GM12865 (cell line): ENCODE measurements at regions not wholly inside any gene's neighbourhood (a gene's known extent, or its start where the extent isn't known, plus 50 kb on each side); places are given as distances from the start of the nearest gene placed in this dataset.

Source experiments
- DNase-seq: peaks from one replicate; pipeline ENCODE4 v3.0.0; 2010; ENCODE audit warnings: low read depth
- H3K4me3 ChIP-seq: 2 replicates; pipeline ENCODE4 v1.5.1; 2011; ENCODE audit warnings: mild to moderate bottlenecking, low read depth, low read length, control low read depth
- CTCF ChIP-seq: IDR thresholded peaks from 2 replicates; pipeline ENCODE4 v1.5.1; 2011; ENCODE audit warnings: low read length, control low read depth, low read depth, inconsistent platforms; ENCODE audit not compliant: insufficient read depth; ENCODE audit errors: missing control alignments

GRCh38 chr5:167155387-167156005 lies 1135.9 kb upstream of the WWC1 start:
- TF ChIP-seq CTCF, result no peak
- no peak overlapping the region for H3K4me3 ChIP-seq
- DNase-seq, result no peak

- no peak overlapping the region for H3K4me3 ChIP-seq
- DNase-seq, result no peak
- no peak for TF ChIP-seq CTCF
These were observed 1135.0 kb upstream of the WWC1 start for GRCh38 chr5:167156446-167156845.

GRCh38 chr5:167158588-167158987 lies 1132.9 kb upstream of the WWC1 start:
- no peak for TF ChIP-seq CTCF
- H3K4me3 ChIP-seq, result no peak overlapping the region
- DNase-seq, result no peak

- no peak for DNase-seq
- no peak overlapping the region for H3K4me3 ChIP-seq
- TF ChIP-seq CTCF, result no peak
These were observed 1131.1 kb upstream of the WWC1 start for GRCh38 chr5:167160388-167160787.

- no peak for TF ChIP-seq CTCF
- no peak overlapping the region for H3K4me3 ChIP-seq
- no peak for DNase-seq
These were observed 1124.7 kb upstream of the WWC1 start for GRCh38 chr5:167166696-167167095.

GRCh38 chr5:167167191-167167795 lies 1124.2 kb upstream of the WWC1 start:
- no peak for TF ChIP-seq CTCF
- no peak for DNase-seq
- no peak overlapping the region for H3K4me3 ChIP-seq

GRCh38 chr5:167168971-167169370 lies 1122.5 kb upstream of the WWC1 start:
- DNase-seq, result no peak
- TF ChIP-seq CTCF, result no peak

More at GRCh38 chr5:167168971-167169370, 1122.5 kb upstream of the WWC1 start:
- H3K4me3 ChIP-seq, result no peak overlapping the region
